GM12872 (cell line): ENCODE measurements at regions not wholly inside any gene's neighbourhood (a gene's known extent, or its start where the extent isn't known, plus 50 kb on each side); places are given as distances from the start of the nearest gene placed in this dataset.

Experiments
- TF ChIP-seq, protein P1 (sequence below): IDR thresholded peaks from 3 replicates; pipeline ENCODE4 v1.5.1; 2011; ENCODE audit warnings: low read depth, mild to moderate bottlenecking, low read length, moderate library complexity; ENCODE audit not compliant: insufficient read depth

GRCh38 chrX:106479920-106480319 lies 131.9 kb upstream of the RADX start:
- TF ChIP-seq, protein P1, sequence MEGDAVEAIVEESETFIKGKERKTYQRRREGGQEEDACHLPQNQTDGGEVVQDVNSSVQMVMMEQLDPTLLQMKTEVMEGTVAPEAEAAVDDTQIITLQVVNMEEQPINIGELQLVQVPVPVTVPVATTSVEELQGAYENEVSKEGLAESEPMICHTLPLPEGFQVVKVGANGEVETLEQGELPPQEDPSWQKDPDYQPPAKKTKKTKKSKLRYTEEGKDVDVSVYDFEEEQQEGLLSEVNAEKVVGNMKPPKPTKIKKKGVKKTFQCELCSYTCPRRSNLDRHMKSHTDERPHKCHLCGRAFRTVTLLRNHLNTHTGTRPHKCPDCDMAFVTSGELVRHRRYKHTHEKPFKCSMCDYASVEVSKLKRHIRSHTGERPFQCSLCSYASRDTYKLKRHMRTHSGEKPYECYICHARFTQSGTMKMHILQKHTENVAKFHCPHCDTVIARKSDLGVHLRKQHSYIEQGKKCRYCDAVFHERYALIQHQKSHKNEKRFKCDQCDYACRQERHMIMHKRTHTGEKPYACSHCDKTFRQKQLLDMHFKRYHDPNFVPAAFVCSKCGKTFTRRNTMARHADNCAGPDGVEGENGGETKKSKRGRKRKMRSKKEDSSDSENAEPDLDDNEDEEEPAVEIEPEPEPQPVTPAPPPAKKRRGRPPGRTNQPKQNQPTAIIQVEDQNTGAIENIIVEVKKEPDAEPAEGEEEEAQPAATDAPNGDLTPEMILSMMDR, result no peak

DNA sequence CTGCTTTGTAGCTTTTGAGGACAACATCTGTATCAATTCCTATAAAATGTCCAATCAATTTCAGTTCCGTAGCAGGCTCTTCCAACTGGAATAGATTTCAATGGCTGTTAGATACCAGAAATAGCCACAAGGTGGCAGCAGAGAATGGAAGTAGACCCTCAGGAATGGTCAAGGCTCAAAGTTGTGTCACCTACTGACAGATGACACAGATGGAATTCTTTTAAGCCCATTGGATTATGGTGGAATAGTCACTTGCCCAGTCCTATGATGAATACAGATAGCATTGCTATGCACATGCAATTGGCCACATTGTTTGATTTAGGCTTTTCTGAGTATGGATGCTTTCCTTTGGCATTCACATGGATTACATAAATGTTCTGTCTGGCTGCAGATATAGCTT lies 130.4 kb upstream of the RADX start:
- TF ChIP-seq, protein P1, result peak; percentile 58

DNA sequence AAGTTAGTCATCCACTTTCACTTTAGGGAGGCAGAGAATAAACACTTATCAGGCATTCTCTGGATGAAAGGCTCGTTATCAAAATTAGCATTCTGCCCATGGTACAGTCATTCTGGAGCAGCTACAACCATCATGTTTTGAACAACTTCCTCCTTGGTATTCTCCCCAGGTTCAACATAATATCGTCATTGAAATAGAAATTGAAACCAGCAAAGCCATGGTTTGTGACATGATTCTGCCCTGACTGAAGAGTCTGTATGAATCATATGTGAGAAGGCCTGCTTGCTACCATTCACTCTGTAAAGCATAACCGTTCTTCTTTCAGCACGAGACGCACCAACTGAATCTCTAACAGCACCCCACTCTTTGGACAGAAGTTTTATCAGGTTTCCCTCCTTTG lies 127.5 kb upstream of the RADX start:
- TF ChIP-seq, protein P1, result no peak

- TF ChIP-seq, protein P1, result no peak
These were observed 112.3 kb upstream of the RADX start for GRCh38 chrX:106499473-106499872.

GRCh38 chrX:106510713-106511403 lies 100.9 kb upstream of the RADX start:
- TF ChIP-seq, protein P1, result no peak
